NCI-H2227 (cell line): ENCODE measurements at regions not wholly inside any gene's neighbourhood (a gene's known extent, or its start where the extent isn't known, plus 50 kb on each side); places are given as distances from the start of the nearest gene placed in this dataset.

Experiments
- DNase-seq: peaks from one replicate; lab custom pipeline; 2025; ENCODE audit not compliant: unreplicated experiment; lab: John Stamatoyannopoulos, UW

DNA sequence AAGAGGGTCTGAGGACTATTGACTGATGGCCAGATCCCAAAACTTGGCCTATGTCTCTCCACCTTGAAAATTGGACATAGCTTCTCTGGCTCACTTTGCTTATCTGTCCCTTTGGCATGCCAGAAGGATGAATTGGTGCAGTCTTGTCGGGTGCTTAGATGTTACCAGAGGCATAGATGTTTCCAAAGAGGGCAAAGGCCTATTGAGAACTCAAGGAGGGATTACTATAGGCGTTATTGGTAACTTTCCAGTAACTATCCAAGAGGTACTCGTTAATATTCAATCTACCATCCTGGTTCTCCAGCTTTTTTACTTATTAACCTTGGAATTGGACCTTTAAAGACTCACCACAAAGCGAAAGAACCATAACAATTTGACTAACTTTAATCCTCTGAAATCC is 368.3 kb upstream of the ESRRG start:
- DNase-seq: no peak

DNA sequence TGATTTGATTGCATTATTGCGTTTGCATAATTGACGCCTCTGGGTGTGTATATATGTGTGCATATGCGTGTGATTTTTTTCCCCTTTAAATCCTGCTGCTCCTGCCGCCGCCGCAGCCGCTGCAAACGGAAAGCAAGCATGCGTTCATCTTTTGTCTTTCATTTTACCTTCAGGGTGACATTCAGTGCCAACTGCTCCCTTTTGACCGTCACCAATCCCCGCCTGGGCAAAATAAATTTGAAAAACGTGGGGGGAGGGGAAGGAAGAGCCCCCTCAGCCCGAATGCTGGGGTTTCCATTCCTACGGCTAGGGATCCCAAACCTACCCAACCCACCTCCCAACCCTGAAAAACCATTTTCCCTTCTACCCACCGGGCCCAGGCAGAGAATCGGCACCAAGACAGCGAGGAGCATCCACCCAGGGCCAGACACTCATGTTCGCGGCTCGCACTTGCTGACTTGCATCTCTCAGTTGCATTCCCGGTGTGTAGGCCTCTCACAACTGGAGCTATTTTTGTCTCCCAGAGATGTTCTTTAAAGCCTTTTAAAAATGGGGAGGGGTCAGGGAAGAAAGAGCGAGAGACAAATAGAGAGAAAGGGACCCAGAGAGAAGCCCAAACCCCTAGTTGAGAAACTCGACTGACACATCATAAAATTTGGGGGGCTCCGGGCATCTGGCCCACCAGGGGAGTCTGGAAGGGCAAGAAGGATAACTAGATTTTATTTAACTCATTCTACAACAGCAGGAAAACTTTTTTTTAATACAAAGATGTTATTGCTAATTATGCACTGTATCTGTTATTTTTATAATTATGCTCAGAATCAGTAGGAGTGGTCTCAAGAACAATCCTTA is 367.1 kb upstream of the ESRRG start:
- peak; percentile 43 for DNase-seq

DNA sequence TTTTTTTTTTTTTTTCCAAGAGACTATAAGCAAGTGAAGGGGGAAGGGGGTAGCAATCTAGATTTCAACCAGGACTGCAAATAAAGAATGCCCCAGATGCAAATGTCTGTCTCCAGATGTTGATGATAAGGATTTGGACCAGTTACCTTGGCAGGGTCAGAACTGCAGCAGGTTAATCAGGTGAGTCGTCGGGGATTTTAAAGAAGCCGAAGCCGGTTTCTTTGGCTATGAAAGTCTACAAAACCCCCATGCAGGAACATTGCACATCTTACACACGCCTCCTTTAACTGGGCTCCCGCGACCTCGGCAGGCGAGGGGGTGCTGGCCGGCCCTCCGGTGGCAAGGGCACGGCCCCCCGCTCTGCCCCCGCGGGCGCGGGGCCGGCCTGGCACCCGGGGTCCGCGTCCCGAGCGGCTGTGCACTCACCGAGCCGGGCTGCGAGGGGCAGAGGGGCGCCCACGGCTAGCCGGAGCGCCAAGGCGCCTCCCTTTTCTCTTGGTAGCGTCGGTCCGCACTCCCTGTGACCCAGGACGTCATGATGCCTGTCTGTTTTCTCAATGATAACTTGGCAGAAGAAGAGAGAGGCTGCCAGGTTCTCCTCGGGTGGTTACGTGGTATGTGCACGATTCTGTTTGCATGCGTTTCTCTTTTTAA is 366.3 kb upstream of the ESRRG start:
- DNase-seq: peak; percentile 71

DNA sequence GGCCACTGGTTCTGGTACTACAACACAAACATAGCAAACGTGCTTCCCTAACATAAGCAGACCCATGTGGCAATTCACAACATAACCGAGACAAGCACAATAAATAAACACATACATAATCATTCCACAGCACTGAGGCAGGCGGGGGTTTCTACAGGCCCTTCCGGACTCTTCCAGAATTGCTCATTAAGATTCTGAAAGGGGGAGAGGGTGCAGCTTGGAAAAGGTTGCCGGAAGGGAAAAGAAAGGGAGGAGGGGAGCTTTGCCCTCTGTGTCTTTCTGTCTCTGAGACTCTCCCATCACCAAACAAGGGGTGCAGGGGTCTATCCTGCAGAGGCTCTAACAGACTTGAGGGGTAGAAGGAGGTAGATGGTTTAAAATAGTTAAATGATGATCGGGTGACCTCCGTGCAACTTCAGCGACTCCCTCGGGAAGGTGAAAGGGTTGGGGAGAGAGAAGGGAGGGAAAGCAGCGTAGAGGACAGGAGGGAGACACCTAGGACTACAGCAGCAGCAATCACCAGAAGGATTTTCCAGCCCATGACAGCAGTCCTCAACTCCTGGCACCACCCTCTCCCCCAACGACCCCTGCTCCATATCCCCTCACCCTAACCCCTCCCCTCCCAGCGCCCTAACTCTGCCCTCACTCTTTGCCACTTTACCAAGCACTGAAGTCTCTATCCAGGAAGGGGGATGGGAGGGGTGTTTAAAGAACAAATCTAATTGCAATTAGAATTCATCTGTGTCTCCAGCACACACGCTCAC is 365.5 kb upstream of the ESRRG start:
- no peak for DNase-seq

DNA sequence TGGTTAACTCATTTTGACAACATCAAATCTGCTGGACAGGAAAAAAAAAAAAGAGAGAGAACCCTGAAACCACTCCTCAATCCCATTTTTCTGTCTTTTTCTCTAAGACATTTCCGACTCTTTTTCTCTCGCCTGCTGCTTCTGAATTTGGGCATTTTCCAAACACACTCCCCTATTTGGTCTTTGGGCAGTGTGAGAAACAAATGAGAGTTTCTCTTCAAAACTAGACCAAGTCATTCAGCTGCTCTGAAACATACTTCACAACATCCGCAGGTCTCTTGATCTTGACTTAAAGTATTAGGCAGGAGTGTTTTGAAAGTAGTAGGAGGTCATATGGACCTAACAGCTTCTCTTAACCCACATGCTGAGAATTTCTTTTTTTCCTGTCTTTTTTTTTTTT is 364.8 kb upstream of the ESRRG start:
- no peak for DNase-seq

DNA sequence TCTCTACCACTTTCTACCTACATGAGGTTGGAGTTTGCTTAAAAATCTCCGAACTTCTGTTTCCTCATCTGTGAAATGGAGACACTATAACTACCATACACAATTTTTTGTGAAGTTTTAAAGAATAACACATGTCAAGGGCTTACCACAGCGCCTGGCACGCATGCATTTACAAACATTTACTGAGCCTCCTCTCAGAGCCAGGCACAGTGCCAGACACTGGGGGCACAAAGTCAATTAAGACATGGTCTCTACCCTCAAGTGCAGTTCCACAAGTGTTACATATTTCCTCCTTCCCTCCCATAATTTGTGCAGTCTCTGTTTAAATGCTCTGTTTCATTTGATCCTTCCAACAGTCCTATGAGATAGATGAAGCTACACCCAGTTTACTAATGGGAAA is 356.4 kb upstream of the ESRRG start:
- no peak for DNase-seq

DNA sequence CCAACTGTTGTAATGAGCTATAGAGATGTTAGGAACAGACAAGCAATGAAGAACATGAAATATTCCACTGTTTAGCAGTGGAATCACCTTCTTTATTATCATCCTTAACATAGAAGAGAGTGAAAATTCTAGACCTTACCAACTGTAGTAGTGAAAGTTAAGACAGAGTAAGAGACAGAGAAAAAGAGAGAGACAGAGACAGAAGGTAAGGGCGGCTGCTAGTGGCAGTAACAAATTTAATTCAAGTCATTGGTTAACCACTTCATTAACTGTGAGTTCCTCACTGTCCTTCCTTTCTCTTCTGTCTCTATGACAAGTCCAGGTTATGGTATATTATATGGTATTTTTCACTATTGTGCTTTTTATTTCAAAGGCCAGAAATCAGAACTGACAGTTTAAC is 355.7 kb upstream of the ESRRG start:
- DNase-seq: no peak

DNA sequence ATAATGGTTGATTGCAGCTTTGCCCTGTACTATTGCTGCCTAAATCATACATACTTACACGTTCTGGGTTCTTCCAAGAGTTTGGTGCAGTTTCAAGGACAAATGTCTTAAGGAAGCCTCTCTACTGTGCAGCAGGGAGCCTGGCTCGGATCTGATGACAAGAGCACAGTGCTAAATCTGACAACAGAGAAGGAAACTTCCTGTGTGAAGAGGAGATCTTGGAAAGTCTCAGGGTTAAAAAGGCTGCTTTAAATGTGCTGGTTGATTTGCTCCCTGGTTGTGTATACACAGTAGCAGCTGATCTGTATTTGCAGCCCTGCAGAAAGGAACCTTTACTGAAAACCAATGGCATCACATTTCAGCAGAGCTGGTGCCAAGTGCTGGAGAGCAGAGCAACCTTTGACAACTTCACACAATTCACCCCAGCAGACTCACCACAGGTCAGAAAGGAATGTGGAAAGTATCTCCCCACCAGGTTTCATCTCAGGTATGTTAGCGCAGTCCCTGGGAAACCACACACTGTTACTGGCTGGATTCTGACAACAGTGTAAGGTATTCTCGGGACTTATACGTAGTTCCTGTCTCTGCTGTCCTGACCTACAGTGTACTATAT is 355.0 kb upstream of the ESRRG start:
- DNase-seq: no peak

DNA sequence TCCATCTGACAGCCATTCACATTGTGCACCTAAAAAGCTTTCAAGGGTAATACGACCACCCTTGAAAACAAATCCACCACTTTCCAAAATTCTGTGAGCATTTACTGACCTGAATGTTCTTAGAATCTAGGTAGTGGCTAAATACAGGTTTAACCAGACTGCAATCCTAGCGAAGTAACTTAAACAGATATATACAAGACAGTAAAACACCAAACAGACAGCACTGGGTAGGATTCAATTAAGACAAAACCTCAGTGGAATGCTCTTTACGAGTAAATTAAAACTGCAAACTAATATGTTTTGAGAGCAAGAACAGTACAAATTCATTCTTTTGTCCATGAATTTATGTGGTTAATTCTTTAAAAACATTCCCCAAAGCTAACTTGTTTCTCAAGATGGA is 354.2 kb upstream of the ESRRG start:
- DNase-seq: no peak

DNA sequence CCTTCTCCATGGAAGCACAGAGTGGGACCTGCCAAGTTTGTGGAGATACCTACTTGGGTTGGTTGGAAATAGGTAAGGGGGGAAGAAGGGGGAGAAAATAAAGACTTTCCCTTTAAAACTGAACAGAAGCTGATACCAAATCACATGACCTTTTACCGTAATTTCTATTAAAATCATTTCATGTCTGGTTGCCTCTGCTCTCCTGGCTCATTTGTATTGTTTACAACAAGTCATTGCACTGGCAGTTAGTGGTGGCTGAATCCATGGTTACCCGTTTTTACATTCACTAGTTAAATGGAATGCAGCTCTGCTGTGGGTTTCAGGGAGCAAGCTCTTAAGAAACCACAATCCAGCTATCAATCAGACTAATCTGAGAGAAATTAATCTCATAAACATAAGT is 353.7 kb upstream of the ESRRG start:
- no peak for DNase-seq

DNA sequence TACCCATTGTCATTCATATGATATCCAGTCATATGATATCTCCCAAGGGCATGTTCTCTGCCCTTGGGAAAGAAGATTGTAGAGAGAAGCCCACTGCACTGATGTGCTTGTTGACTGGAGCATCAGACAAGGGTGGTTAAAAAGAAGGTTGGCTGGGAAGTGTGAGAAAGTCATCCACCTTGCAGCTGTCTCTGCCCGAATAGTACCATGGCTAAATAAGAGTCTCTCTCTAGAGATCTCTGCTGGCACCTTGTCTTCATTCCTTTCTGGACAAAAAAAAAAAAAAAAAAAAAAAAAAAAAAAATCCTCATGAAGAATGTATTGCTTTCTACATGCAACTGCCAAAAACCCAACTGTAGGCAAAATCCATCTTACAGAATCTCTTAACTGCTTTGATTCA is 349.7 kb upstream of the ESRRG start:
- no peak for DNase-seq

DNA sequence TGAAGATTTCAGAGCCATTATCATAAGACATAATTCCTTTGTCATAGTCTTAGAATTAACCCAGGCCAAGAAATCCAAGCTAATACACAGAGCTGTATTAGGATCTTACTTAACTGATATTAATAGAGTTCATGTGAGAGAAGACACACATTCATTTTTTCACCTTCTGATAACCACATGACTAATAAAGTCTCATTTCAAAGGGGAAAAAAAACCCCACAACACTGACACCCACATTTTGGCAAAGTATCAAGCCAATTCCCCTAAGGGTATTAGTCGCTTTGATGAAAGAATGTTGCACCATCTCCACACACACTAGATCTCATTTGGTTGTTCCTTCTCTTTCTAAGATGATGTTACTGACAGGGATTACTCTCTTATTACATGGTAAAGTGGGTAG is 344.4 kb upstream of the ESRRG start:
- no peak for DNase-seq

DNA sequence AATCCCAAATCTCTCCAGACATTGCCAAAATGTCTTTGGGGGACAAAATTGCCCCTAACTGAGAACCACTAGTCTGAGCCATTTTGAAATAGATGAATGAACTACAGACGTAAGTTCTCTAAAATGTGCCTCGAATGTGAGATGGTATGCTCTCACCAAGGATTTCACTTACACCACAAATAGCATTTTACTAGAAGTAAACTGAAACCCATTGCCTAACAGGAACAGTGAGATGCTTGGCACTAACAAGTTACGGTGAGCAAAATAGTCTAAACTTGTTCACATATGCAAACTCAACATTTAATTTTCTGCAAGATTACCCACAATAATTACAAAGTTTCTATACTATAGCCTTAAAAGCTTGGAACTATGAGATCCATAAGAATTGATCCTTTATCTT is 343.6 kb upstream of the ESRRG start:
- no peak for DNase-seq

DNA sequence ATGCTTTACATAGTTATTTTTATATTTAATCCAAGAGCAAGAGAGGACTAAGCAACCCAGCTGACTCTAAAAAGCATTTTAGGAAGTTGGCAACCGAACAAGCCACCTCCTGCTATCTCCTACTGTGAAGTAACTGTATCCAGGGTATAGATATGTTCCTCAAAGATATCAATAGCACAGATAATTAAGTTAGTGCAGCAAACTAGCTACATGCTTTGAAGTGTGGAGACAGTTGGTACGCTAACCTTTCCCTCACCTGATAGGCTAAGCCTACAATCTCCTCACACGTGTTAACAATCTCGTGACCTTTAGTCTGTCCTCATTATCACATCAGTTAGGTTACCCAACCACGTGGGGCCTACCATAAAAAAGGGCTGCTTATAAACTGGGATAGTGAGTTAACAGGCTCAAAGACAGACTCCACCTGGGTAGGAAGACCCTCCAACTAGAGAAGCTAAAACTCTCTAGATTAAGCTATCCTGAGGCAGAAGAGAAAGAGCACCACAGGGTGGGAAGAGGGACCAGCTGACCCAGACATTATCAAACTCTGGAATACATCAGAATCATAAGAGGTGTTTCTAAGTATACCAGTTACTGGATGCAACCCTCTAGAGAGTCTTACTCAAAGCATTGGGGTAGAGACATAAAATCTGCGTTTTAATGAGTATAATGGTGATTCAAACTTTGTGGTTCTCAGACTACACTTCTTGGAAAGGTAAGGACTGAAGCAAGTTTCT is 340.1 kb upstream of the ESRRG start:
- DNase-seq: no peak

DNA sequence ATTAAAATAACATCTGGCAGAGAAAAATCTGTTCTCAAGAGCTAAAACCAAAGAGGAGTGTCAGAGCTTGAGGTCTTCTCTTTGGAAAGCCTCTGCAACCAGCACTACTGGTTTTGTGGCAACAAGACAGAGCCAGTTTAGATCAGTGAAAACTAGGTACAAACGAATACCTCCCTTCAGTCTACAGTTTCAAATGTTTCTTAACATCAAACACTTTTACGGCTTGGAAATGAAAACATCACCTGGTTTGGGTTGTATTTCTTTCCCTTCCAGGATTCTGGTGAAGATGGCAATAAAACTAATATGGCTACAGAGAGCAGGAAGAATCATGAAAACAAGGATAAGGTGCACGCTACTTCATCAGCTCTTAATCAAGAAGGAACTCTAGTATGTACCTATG is 339.4 kb upstream of the ESRRG start:
- DNase-seq: no peak

DNA sequence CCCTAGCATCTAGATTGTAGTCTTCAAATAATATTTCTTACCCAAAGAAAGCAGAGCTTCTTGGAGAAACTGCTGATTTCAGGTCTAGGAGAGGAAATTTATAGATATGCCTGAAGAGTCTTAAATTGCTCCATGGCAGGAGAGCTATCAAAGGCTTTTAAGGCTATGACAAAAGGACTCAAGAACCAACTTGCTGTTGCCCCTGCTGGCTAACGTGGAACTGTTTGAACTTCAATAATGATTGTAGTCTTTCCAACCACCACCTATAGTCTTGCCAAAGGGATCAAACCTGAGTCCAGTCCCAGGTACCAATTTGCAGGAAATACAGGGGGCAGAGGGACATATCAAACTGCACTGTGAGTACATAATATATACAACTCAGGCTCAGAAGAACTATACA is 336.2 kb upstream of the ESRRG start:
- no peak for DNase-seq

DNA sequence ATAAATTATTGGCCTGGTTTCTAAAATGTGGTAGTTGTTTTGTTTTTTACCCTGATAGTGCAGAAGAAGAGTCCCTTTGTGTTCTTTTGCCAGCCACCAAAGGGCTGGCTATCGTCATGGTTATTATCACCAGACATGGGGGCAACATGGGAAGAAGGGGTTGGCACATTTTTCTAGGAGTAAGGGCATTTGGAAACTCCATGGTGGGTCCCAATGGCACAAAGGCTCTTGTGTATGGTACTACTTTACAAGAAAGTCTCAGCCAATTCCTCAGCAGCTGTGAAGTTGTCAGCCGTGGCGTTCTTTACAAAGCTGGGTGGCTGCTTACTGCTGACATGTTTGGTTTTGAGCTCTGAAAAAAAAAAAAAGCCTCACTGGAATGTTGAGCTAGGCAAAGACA is 330.4 kb upstream of the ESRRG start:
- DNase-seq: no peak

DNA sequence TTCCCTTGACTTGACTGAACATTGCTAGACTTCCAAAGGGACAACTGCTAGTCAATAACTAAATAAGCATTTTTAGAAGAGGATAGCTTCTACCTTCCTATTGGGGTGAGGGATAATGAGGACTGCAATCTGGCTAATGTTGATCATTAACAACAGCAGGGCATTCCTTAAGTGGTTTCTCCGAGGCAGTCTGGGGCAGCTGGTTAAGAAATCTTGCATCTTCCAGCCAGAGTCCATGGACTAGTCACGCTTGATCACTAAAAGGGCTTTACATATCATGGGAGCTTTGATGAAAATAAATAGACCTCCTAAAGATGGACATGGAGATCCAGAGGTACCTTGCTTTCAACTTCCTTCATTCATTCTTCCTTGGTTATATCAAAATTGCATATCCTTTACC is 329.4 kb upstream of the ESRRG start:
- no peak for DNase-seq

DNA sequence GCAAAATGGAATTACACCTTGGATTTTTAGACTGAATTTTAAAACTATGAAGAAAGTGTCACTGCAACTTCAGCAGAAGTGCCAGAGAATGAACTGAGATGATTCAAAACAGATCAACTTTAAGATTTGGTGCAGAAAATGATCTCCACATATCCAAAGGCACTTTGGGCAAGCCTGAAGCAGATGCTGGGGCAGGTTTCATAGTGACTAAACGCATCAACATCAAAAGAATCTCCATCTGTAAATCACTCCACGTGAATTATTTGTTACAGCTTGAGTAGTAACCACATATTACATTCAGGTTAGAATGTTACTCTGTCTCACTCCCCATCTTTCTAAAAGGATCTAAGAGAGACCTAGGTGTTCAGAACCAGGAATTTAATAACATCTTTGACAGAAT is 329.0 kb upstream of the ESRRG start:
- DNase-seq: no peak

DNA sequence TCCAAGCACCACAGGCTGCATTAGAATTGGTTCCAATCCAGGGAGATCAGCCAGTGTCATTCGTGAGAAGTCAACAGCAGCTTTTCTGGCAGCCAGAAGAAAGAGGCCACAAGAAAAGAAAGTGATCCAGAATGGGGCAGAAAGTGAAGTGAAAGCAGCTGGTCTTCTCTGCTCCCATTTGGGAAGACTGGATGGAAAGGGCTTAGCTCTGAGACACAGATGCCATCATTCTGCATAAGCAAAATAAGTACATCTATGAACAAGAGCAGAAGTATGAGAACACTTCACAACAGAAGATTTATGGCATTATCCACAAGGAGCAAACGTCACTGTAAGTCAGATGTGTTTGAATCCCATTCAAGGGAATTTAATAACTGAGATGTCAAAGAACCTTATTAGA is 326.5 kb upstream of the ESRRG start:
- no peak for DNase-seq

DNA sequence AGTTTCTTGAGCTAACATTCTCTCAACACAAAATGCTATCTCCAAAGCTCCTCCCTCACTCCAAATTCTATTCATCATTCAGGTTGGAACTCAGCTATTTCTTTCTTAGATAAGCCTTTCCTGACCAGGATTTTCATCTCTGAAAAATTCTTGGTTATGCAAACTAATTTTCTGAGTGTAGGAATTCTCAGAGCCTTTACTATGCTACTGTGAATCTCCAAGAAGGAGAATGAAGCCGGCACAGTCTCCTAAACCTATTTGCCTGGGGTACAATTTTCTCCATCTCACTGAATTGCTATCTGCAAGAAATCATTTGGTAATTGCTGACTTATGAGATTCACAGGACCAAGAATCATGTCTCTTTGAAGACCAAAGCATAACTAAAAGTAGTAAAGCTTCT is 325.9 kb upstream of the ESRRG start:
- no peak for DNase-seq
